ENCODE measurements at regions not wholly inside any gene's neighbourhood (a gene's known extent, or its start where the extent isn't known, plus 50 kb on each side); places are given as distances from the start of the nearest gene placed in this dataset.

DNA sequence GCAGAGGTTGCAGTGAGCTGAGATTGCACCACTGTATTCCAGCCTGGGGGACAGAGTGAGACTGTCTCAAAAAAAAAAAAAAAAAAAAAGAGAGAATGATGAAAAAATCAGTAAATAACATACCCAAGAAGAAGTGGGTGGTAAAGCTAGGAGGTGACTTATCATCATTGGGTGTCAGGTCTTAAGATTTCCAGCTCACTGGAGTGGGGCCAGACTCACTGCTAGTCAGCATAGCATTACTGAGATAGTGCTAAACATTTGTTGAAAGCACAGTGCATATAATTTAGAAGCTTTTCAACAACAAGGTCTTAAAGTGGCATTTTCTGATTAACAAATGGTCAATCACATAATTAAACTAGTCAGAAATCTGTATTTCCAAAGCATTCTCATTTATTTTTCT is 221.8 kb upstream of the GYPA start:
- in situ Hi-C loops (cut with HindIII; ENCODE audit: extremely low pct_ligation_motif_present, low pct_unique_long_range_greater_than_20kb) (no loop called here), intact Hi-C loops (cut with micrococcal nuclease; ENCODE audit: unreplicated experiment) (no loop called here)
- no peak overlapping the region for H3K27ac ChIP-seq (ENCODE audit: extremely low read length, insufficient read depth, low read length)
- no peak for DNase-seq (ENCODE audit: low spot score)
- POLR2A ChIA-PET: no interaction called here
- no peak overlapping the region for H2AFZ ChIP-seq (ENCODE audit: low read length)
- H3K79me2 ChIP-seq (ENCODE audit: insufficient read depth, low read length): no peaks in the 10 kb centered on the region
- no peak overlapping the region for H3K9ac ChIP-seq (ENCODE audit: insufficient read depth, low read depth, low read length)
- H3K9me3 ChIP-seq (ENCODE audit: low read length): no peaks in the 10 kb centered on the region
- H3K36me3 ChIP-seq (replicated peaks in 1 of 2; ENCODE audit: control insufficient read depth in 1 of 2, insufficient read depth in 2 of 2, low read length in 2 of 2): no peaks in the 10 kb centered on the region
- TF ChIP-seq ZNF292 (CRISPR knock-in tag; IDR thresholded peaks at IDR 0.05; ENCODE audit: borderline replicate concordance, low read depth) (no peak), RFX3 (CRISPR knock-in tag; IDR thresholded peaks at IDR 0.05) (no peak), GLI4 (CRISPR knock-in tag; IDR thresholded peaks at IDR 0.05; ENCODE audit: borderline replicate concordance) (no peak), CENPT (CRISPR knock-in tag; IDR thresholded peaks at IDR 0.05; ENCODE audit: low read depth) (no peak), KDM5A (IDR thresholded peaks at IDR 0.05; ENCODE audit: borderline replicate concordance, low read length) (no peak), TARDBP (CRISPR knock-in tag; IDR thresholded peaks at IDR 0.05) (no peak)
- TF ChIP-seq, protein P1, sequence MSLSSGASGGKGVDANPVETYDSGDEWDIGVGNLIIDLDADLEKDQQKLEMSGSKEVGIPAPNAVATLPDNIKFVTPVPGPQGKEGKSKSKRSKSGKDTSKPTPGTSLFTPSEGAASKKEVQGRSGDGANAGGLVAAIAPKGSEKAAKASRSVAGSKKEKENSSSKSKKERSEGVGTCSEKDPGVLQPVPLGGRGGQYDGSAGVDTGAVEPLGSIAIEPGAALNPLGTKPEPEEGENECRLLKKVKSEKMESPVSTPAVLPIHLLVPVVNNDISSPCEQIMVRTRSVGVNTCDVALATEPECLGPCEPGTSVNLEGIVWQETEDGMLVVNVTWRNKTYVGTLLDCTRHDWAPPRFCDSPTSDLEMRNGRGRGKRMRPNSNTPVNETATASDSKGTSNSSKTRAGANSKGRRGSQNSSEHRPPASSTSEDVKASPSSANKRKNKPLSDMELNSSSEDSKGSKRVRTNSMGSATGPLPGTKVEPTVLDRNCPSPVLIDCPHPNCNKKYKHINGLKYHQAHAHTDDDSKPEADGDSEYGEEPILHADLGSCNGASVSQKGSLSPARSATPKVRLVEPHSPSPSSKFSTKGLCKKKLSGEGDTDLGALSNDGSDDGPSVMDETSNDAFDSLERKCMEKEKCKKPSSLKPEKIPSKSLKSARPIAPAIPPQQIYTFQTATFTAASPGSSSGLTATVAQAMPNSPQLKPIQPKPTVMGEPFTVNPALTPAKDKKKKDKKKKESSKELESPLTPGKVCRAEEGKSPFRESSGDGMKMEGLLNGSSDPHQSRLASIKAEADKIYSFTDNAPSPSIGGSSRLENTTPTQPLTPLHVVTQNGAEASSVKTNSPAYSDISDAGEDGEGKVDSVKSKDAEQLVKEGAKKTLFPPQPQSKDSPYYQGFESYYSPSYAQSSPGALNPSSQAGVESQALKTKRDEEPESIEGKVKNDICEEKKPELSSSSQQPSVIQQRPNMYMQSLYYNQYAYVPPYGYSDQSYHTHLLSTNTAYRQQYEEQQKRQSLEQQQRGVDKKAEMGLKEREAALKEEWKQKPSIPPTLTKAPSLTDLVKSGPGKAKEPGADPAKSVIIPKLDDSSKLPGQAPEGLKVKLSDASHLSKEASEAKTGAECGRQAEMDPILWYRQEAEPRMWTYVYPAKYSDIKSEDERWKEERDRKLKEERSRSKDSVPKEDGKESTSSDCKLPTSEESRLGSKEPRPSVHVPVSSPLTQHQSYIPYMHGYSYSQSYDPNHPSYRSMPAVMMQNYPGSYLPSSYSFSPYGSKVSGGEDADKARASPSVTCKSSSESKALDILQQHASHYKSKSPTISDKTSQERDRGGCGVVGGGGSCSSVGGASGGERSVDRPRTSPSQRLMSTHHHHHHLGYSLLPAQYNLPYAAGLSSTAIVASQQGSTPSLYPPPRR (CRISPR knock-in tag; IDR thresholded peaks at IDR 0.05; ENCODE audit: borderline replicate concordance): no peak
- TF ChIP-seq, protein P2, sequence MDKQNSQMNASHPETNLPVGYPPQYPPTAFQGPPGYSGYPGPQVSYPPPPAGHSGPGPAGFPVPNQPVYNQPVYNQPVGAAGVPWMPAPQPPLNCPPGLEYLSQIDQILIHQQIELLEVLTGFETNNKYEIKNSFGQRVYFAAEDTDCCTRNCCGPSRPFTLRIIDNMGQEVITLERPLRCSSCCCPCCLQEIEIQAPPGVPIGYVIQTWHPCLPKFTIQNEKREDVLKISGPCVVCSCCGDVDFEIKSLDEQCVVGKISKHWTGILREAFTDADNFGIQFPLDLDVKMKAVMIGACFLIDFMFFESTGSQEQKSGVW (CRISPR knock-in tag; IDR thresholded peaks at IDR 0.05; ENCODE audit: borderline replicate concordance): no peak
- TF ChIP-seq, protein P3, sequence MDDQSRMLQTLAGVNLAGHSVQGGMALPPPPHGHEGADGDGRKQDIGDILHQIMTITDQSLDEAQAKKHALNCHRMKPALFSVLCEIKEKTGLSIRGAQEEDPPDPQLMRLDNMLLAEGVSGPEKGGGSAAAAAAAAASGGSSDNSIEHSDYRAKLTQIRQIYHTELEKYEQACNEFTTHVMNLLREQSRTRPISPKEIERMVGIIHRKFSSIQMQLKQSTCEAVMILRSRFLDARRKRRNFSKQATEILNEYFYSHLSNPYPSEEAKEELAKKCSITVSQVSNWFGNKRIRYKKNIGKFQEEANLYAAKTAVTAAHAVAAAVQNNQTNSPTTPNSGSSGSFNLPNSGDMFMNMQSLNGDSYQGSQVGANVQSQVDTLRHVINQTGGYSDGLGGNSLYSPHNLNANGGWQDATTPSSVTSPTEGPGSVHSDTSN (CRISPR knock-in tag; IDR thresholded peaks at IDR 0.05; ENCODE audit: borderline replicate concordance): no peak
- H3K27me3 ChIP-seq (ENCODE audit: control insufficient read depth in 1 of 2, insufficient read depth in 2 of 2, low read length in 2 of 2): no peaks in the 10 kb centered on the region
- ATAC-seq: no peak
- no peak overlapping the region for H3K4me3 ChIP-seq (replicated peaks in 1 of 3; ENCODE audit: insufficient read depth in 1 of 3, low read depth in 2 of 3, low read length in 3 of 3)
- no peak for FAIRE-seq
- no peaks in the 10 kb centered on the region for H4K20me1 ChIP-seq (ENCODE audit: insufficient read depth, low read length)
- CTCF ChIA-PET (ENCODE audit: low intra/inter-chr PET ratio, low total read pairs): no interaction called here
- no peaks in the 10 kb centered on the region for H3K4me1 ChIP-seq (ENCODE audit: insufficient read depth, low read length)
- no peak overlapping the region for H3K4me2 ChIP-seq (ENCODE audit: low read depth, low read length)
- BruUV-seq (replicated peaks): no TSS peak
